Spleen (tissue), 11 donors: ENCODE measurements at regions not wholly inside any gene's neighbourhood (a gene's known extent, or its start where the extent isn't known, plus 50 kb on each side); places are given as distances from the start of the nearest gene placed in this dataset.

Experiments used
- DNase-seq: peaks from one replicate; pipeline ENCODE4 v3.0.0-alpha.2; 2020
- H3K27ac ChIP-seq, 8 donors: fragments of 200-600 bp; sonication (generic) in 7 of 8; 1 replicate in 4 of 8; 2 replicates in 4 of 8; pipeline versions ENCODE4 v1.5.0 to v1.8.0; 2016 to 2021; ENCODE audit warnings: inconsistent platforms in 4 of 8, mild to moderate bottlenecking in 4 of 8, moderate library complexity in 1 of 8
- H3K27me3 ChIP-seq, 7 donors: fragments of 200-600 bp; sonication (generic) in 6 of 7; replicated peaks in 1 of 7; 1 replicate in 4 of 7; 2 replicates in 3 of 7; pipeline versions ENCODE4 v1.5.0 to v1.8.0; 2016 to 2021; ENCODE audit warnings: inconsistent platforms in 3 of 7, mild to moderate bottlenecking in 1 of 7
- H3K36me3 ChIP-seq, 6 donors: fragments of 200-600 bp; sonication (generic) in 5 of 6; 1 replicate in 4 of 6; 2 replicates in 2 of 6; pipeline versions ENCODE4 v1.5.0 to v1.8.0; 2016 to 2021; ENCODE audit warnings: inconsistent platforms in 2 of 6
- H3K4me1 ChIP-seq, 6 donors: fragments of 200-600 bp; sonication (generic) in 5 of 6; 1 replicate in 3 of 6; 2 replicates in 3 of 6; pipeline versions ENCODE4 v1.5.0 to v1.8.0; 2016 to 2021; ENCODE audit warnings: inconsistent platforms in 3 of 6
- H3K4me3 ChIP-seq, 8 donors: fragments of 200-600 bp; sonication (generic) in 7 of 8; 1 replicate in 4 of 8; 2 replicates in 4 of 8; pipeline versions ENCODE4 v1.5.0 to v1.8.0; 2016 to 2021; ENCODE audit warnings: inconsistent platforms in 4 of 8, mild to moderate bottlenecking in 4 of 8, moderate library complexity in 2 of 8
- H3K9me3 ChIP-seq, 8 donors: fragments of 200-600 bp; sonication (generic) in 7 of 8; 1 replicate in 4 of 8; 2 replicates in 4 of 8; pipeline versions ENCODE4 v1.5.0 to v1.8.0; 2016 to 2021; ENCODE audit warnings: inconsistent platforms in 4 of 8
- POLR2A ChIP-seq, 3 donors: fragments of 450-650 bp; IDR thresholded peaks; one replicate each; pipeline ENCODE4 v1.5.1; 2017; ENCODE audit warnings: antibody characterized with exemption in 3 of 3, mild to moderate bottlenecking in 1 of 3
- POLR2AphosphoS5 ChIP-seq, 3 donors: sonication (generic); formaldehyde crosslinking; IDR thresholded peaks; one replicate each; pipeline ENCODE4 v1.5.1; 2017; ENCODE audit warnings: antibody characterized with exemption in 3 of 3
- WGBS, 5 donors: extraction: QIAGEN DNeasy Blood & Tissue Kit in 3 of 5; methylation state at CpG; one replicate each; pipeline versions ENCODE4 v1.1.5 to v1.1.7; 2013 to 2018; 5-methylcytosine and 5-hydroxymethylcytosine counted together
- intact Hi-C: fragments of 100-400 bp; cut with DNase I; formaldehyde crosslinking; loops from one replicate; pipeline ENCODE4 v1.15.0; 2023; ENCODE audit warnings: low total_unique reads
- TF ChIP-seq, protein P1 (sequence below), 11 experiments: fragments of 200-600 bp in 7 of 11; fragments of 450-650 bp in 4 of 11; sonication (generic) in 4 of 11; IDR thresholded peaks in 8 of 11; conservative IDR thresholded peaks in 3 of 11; 1 replicate in 7 of 11; 2 replicates in 4 of 11; pipeline versions ENCODE4 v1.4.0 to v1.8.0; 2016 to 2021; ENCODE audit warnings: antibody characterized with exemption in 11 of 11, inconsistent platforms in 4 of 11, mild to moderate bottlenecking in 1 of 11
- donor health status: healthy with polysubstance abuse.
- donor health status: DM: no; HTN: no; CAD: no; lungs with moderate emphysema.
- donor health status: DM: no; HTN: no; CAD: no.
- donor health status: Bipolar disorder and iron deficiency.
- donor health status: healthy.
- donor health status: DM: no; HTN: no; CAD: no.
- donor health status: DM: yes; HTN: yes; CAD: no.

DNA sequence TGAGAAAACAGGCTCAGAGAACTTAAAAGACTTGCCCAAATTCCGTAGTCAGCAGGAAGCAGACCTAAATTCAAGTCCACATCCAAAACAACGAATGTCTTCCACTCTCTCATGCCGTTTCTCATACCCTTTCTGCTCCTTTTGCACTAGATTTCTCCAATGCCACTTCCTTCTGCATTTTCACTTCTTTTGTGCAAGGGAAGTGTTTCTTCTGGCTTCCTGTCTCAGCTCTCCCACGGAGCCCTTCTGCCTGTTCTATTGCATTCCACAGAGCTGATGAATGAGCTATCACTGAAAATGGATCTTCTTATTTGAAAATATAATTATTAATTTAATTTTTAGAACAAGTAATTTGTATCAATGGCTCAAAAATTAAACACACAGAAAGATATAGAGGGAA, 56.1 kb upstream of the STK24 start:
- WGBS, 5 donors, result 11 to 24% (median 19%) methylated on average over 4 of the region's 4 CpGs
- Histone ChIP-seq H3K4me3 (no peak overlapping the region), H3K9me3 (peaks cover 0 to 3% (median 0%) of the 10 kb centered on the region in 8 donors), H3K4me1 (peaks cover 0 to 15% (median 5%) of the 10 kb centered on the region in 6 donors), H3K27ac (peak overlapping the region in 2 of 8 donors; percentile 13 to 38), H3K27me3 (no peaks in the 10 kb centered on the region), H3K36me3 (no peaks in the 10 kb centered on the region)
- TF ChIP-seq POLR2A (IDR thresholded peaks at IDR 0.05), result no peak
- TF ChIP-seq POLR2AphosphoS5 (IDR thresholded peaks at IDR 0.05), result no peak
- TF ChIP-seq, protein P1, sequence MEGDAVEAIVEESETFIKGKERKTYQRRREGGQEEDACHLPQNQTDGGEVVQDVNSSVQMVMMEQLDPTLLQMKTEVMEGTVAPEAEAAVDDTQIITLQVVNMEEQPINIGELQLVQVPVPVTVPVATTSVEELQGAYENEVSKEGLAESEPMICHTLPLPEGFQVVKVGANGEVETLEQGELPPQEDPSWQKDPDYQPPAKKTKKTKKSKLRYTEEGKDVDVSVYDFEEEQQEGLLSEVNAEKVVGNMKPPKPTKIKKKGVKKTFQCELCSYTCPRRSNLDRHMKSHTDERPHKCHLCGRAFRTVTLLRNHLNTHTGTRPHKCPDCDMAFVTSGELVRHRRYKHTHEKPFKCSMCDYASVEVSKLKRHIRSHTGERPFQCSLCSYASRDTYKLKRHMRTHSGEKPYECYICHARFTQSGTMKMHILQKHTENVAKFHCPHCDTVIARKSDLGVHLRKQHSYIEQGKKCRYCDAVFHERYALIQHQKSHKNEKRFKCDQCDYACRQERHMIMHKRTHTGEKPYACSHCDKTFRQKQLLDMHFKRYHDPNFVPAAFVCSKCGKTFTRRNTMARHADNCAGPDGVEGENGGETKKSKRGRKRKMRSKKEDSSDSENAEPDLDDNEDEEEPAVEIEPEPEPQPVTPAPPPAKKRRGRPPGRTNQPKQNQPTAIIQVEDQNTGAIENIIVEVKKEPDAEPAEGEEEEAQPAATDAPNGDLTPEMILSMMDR (IDR thresholded peaks at IDR 0.05 in 8 of 11, conservative IDR thresholded peaks at IDR 0.05 in 3 of 11), result no peak
- DNase-seq, result no peak
- intact Hi-C loops, result no loop called here

DNA sequence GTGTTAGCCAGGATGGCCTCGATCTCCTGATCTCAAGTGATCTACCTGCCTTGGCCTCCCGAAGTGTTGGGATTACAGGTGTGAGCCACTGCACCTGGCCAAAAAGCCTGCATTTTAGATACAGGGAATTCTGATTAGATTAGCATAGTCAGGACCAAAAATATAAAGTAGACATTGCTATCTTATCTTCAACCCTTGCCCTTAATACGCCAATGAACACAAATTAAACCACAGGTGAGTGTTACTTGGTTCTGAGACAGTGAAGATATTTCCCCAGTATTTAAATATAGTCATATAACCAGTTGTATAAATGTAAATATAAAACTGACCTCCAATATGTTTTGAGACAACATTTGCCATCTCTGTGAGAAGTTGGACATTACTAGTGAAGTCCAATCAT, 52.1 kb upstream of the STK24 start:
- Histone ChIP-seq H3K36me3 (no peaks in the 10 kb centered on the region), H3K9me3 (peaks cover 0 to 6% (median 0%) of the 10 kb centered on the region in 8 donors), H3K27ac (no peak overlapping the region), H3K4me3 (no peak overlapping the region), H3K27me3 (no peaks in the 10 kb centered on the region), H3K4me1 (peaks cover 0 to 15% (median 5%) of the 10 kb centered on the region in 6 donors)
- 93 to 100% (median 94%) methylated on average over 3 of the region's 3 CpGs for WGBS, 5 donors
- TF ChIP-seq POLR2A (IDR thresholded peaks at IDR 0.05) (no peak), POLR2AphosphoS5 (IDR thresholded peaks at IDR 0.05) (no peak)
- TF ChIP-seq, protein P1 (IDR thresholded peaks at IDR 0.05 in 8 of 11, conservative IDR thresholded peaks at IDR 0.05 in 3 of 11), result no peak
- no peak for DNase-seq
- intact Hi-C loops, result no loop called here
